Fibroblast of mammary gland (primary cell): ENCODE measurements at regions not wholly inside any gene's neighbourhood (a gene's known extent, or its start where the extent isn't known, plus 50 kb on each side); places are given as distances from the start of the nearest gene placed in this dataset.
A peak's percentile ranks its signal among the peaks of the same experiment; 100 is the strongest.

Source experiments
- DNase-seq: peaks from one replicate; pipeline ENCODE4 v3.0.0-alpha.2; 2010; ENCODE audit warnings: low read depth
- H3K4me3 ChIP-seq: 2 replicates; pipeline ENCODE4 v1.5.1; 2011; ENCODE audit warnings: low read depth, mild to moderate bottlenecking, low read length, moderate library complexity; ENCODE audit not compliant: control insufficient read depth
- CTCF ChIP-seq: conservative IDR thresholded peaks from 2 replicates; pipeline ENCODE4 v1.5.1; 2011; ENCODE audit warnings: low read depth, low read length, inconsistent platforms; ENCODE audit not compliant: control insufficient read depth, insufficient read depth

GRCh38 chr6:12348530-12349511, 58.7 kb downstream of the EDN1 start:
- TF ChIP-seq CTCF, result no peak
- H3K4me3 ChIP-seq, result no peak overlapping the region
- peak; percentile 65 for DNase-seq

GRCh38 chr6:12350644-12351170, 60.5 kb downstream of the EDN1 start:
- TF ChIP-seq CTCF, result no peak
- DNase-seq, result no peak
- no peak overlapping the region for H3K4me3 ChIP-seq

GRCh38 chr6:12351672-12352071, 61.5 kb downstream of the EDN1 start:
- H3K4me3 ChIP-seq, result no peak overlapping the region
- DNase-seq, result no peak
- no peak for TF ChIP-seq CTCF

- H3K4me3 ChIP-seq, result no peak overlapping the region
- DNase-seq, result peak; percentile 27
- TF ChIP-seq CTCF, result no peak
These were observed 63.6 kb downstream of the EDN1 start for GRCh38 chr6:12353731-12354130.

GRCh38 chr6:12354499-12354898, 64.3 kb downstream of the EDN1 start:
- peak; percentile 90 for DNase-seq
- TF ChIP-seq CTCF, result no peak
- H3K4me3 ChIP-seq, result no peak overlapping the region

GRCh38 chr6:12355354-12355753, 65.2 kb downstream of the EDN1 start:
- H3K4me3 ChIP-seq, result no peak overlapping the region
- TF ChIP-seq CTCF, result no peak
- no peak for DNase-seq
